Right ventricle myocardium inferior (tissue), 1 donor: ENCODE measurements at regions not wholly inside any gene's neighbourhood (a gene's known extent, or its start where the extent isn't known, plus 50 kb on each side); places are given as distances from the start of the nearest gene placed in this dataset.
"Not testable (repeated sequence)": the region's sequence is repeated elsewhere in the genome, so short reads cannot be mapped to it uniquely, and the experiment has no call there.

ENCODE experiments used
- ATAC-seq: fragments of 200-7000 bp; cut with Tn5 transposase; one replicate; pipeline ENCODE4 v1.9.1; 2020; ENCODE audit warnings: mild to moderate bottlenecking, moderate library complexity
- DNase-seq: peaks from one replicate; pipeline ENCODE4 v3.0.0; 2021; ENCODE audit errors: missing footprints
- intact Hi-C: fragments of 100-400 bp; cut with DNase I; formaldehyde crosslinking; loops from one replicate; pipeline ENCODE4 v1.11.0; 2022
- donor health status: DM: no; HTN: yes; CAD: no; lungs with severe emphysema.

- DNase-seq, ATAC-seq: not testable (repeated sequence)
- intact Hi-C loops = loop anchor here (10.0 kb wide), 1 partner anchor 235 kb away; no protein-coding TSS in a partner anchor
Measured at GRCh38 chr6:6990059-6990458, 117.7 kb upstream of the RREB1 start.

- intact Hi-C loops = loop anchor here (10.0 kb wide), 1 partner anchor 231 kb away; no protein-coding TSS in a partner anchor
Measured at GRCh38 chr6:6993503-6994237, 114.1 kb upstream of the RREB1 start.

GRCh38 chr6:6994796-6995195, 113.0 kb upstream of the RREB1 start:
- intact Hi-C loops = loop anchor here (1.0 to 10.0 kb wide), 2 partner anchors 49 to 230 kb away; no protein-coding TSS in a partner anchor
- ATAC-seq (peak; percentile 95), DNase-seq (peak; percentile 72)

More at GRCh38 chr6:6993503-6994237, 114.1 kb upstream of the RREB1 start:
- ATAC-seq = no peak
- DNase-seq = no peak

- DNase-seq (no peak), ATAC-seq (no peak)
- intact Hi-C loops = loop anchor here (1.0 to 10.0 kb wide), 2 partner anchors 48 to 229 kb away; no protein-coding TSS in a partner anchor
Measured at GRCh38 chr6:6995328-6995727, 112.4 kb upstream of the RREB1 start.

- DNase-seq (no peak), ATAC-seq (no peak)
- intact Hi-C loops = loop anchor here (10.0 kb wide), 1 partner anchor 229 kb away; no protein-coding TSS in a partner anchor
Measured at GRCh38 chr6:6996124-6996523, 111.6 kb upstream of the RREB1 start.

- ATAC-seq = no peak
- intact Hi-C loops = loop anchor here (10.0 kb wide), 1 partner anchor 227 kb away; no protein-coding TSS in a partner anchor
- no peak for DNase-seq
Measured at GRCh38 chr6:6997263-6998193, 110.2 kb upstream of the RREB1 start.

- DNase-seq (no peak), ATAC-seq (no peak)
- intact Hi-C loops = loop anchor here (10.0 kb wide), 1 partner anchor 227 kb away; no protein-coding TSS in a partner anchor
Measured at GRCh38 chr6:6998194-6998569, 109.6 kb upstream of the RREB1 start.

- DNase-seq (no peak), ATAC-seq (no peak)
- intact Hi-C loops = no loop called here
Measured at GRCh38 chr6:7000825-7001777, 106.7 kb upstream of the RREB1 start.

GRCh38 chr6:7003041-7003440, 104.7 kb upstream of the RREB1 start:
- no peak for DNase-seq
- ATAC-seq = no peak
- intact Hi-C loops = no loop called here

- no peak for ATAC-seq
- intact Hi-C loops = no loop called here
- DNase-seq = no peak
Measured at GRCh38 chr6:7004581-7005297, 103.0 kb upstream of the RREB1 start.

- intact Hi-C loops = no loop called here
- no peak for DNase-seq
- no peak for ATAC-seq
Measured at GRCh38 chr6:7006515-7007191, 101.1 kb upstream of the RREB1 start.

- no peak for DNase-seq
- no peak for ATAC-seq
- intact Hi-C loops = no loop called here
Measured at GRCh38 chr6:7008451-7008988, 99.2 kb upstream of the RREB1 start.

- intact Hi-C loops = no loop called here
- ATAC-seq (peak; percentile 28), DNase-seq (no peak)
Measured at GRCh38 chr6:7016226-7016625, 91.5 kb upstream of the RREB1 start.

GRCh38 chr6:7021301-7021700, 86.5 kb upstream of the RREB1 start:
- no peak for DNase-seq
- ATAC-seq = no peak
- intact Hi-C loops = no loop called here

GRCh38 chr6:7025861-7026260, 81.9 kb upstream of the RREB1 start:
- no peak for ATAC-seq
- intact Hi-C loops = no loop called here
- no peak for DNase-seq

- DNase-seq, ATAC-seq, intact Hi-C loops: not testable (repeated sequence)
Measured at GRCh38 chr6:7028963-7029362, 78.8 kb upstream of the RREB1 start.

- DNase-seq, intact Hi-C loops, ATAC-seq: not testable (repeated sequence)
Measured at GRCh38 chr6:7030968-7031367, 76.8 kb upstream of the RREB1 start.
